Erythroblast (primary cell): ENCODE measurements at regions not wholly inside any gene's neighbourhood (a gene's known extent, or its start where the extent isn't known, plus 50 kb on each side); places are given as distances from the start of the nearest gene placed in this dataset.

Experiments
- GATA1 ChIP-seq: IDR thresholded peaks from 2 replicates; pipeline ENCODE4 v1.6.1; 2011; ENCODE audit warnings: low read depth, mild to moderate bottlenecking, control low read depth, low read length, moderate library complexity
- POLR2A ChIP-seq: IDR thresholded peaks from 2 replicates; pipeline ENCODE4 v1.6.1; 2011; ENCODE audit warnings: mild to moderate bottlenecking, low read length

GRCh38 chr3:124593442-124593829 lies 136.8 kb upstream of the UMPS start:
- TF ChIP-seq POLR2A (no peak), GATA1 (no peak)
